ENCODE measurements at regions not wholly inside any gene's neighbourhood (a gene's known extent, or its start where the extent isn't known, plus 50 kb on each side); places are given as distances from the start of the nearest gene placed in this dataset.

- no peaks in the 10 kb centered on the region for H3K4me1 ChIP-seq (ENCODE audit: control insufficient read depth in 1 of 2, insufficient read depth in 2 of 2, low read depth in 1 of 2, low read length in 1 of 2)
- WGBS (ENCODE audit: low lambda C conversion rate): 38% methylated on average over 5 of the region's 5 CpGs
- H2AFZ ChIP-seq (ENCODE audit: low read depth): no peak overlapping the region
- H3K27ac ChIP-seq (ENCODE audit: low read depth in 2 of 2, low read length in 1 of 2): no peak overlapping the region
- H3K27me3 ChIP-seq (ENCODE audit: insufficient read depth): no peaks in the 10 kb centered on the region
- H3K9me2 ChIP-seq: no peaks in the 10 kb centered on the region
- H3K9ac ChIP-seq: no peak overlapping the region
- H3K4me3 ChIP-seq (ENCODE audit: low read depth in 2 of 2, low read length in 1 of 2): no peak overlapping the region
- H3K4me2 ChIP-seq: no peak overlapping the region
- H3F3A ChIP-seq (replicated peaks; ENCODE audit: insufficient read depth): no peaks in the 10 kb centered on the region
- H3K79me2 ChIP-seq (ENCODE audit: insufficient read depth): no peaks in the 10 kb centered on the region
- no peak for TF ChIP-seq FOSL2 (IDR thresholded peaks at IDR 0.05; ENCODE audit: borderline replicate concordance, low read depth)
- no peak for TF ChIP-seq YY1 (IDR thresholded peaks at IDR 0.05; ENCODE audit: low read depth)
- TF ChIP-seq MEF2A (IDR thresholded peaks at IDR 0.05; ENCODE audit: borderline replicate concordance, low read depth): no peak
- no peak for TF ChIP-seq CTCF (IDR thresholded peaks at IDR 0.05)
- TF ChIP-seq TAF1 (IDR thresholded peaks at IDR 0.05; ENCODE audit: borderline replicate concordance, low read depth, low read length): no peak
- no peak for TF ChIP-seq EP300 (IDR thresholded peaks at IDR 0.05; ENCODE audit: borderline replicate concordance in 1 of 2, low read depth in 1 of 2, low read length in 1 of 2)
- no peak for TF ChIP-seq ELF1 (IDR thresholded peaks at IDR 0.05)
- TF ChIP-seq TEAD4 (IDR thresholded peaks at IDR 0.05; ENCODE audit: borderline replicate concordance, insufficient read depth): no peak
- TF ChIP-seq MXI1 (IDR thresholded peaks at IDR 0.05; ENCODE audit: low read depth, low read length): no peak
- TF ChIP-seq PBX3 (IDR thresholded peaks at IDR 0.05): no peak
- TF ChIP-seq MAX (IDR thresholded peaks at IDR 0.05; ENCODE audit: low read depth): no peak
- TF ChIP-seq FOXJ3 (CRISPR knock-in tag; IDR thresholded peaks at IDR 0.05): no peak
- TF ChIP-seq IRF3 (IDR thresholded peaks at IDR 0.05; ENCODE audit: low read depth, low read length): no peak
- no peak for TF ChIP-seq JUND (IDR thresholded peaks at IDR 0.05)
- TF ChIP-seq RCOR1 (IDR thresholded peaks at IDR 0.05; ENCODE audit: low read length): no peak
- TF ChIP-seq NFIC (IDR thresholded peaks at IDR 0.05; ENCODE audit: borderline replicate concordance): no peak
- no peak for TF ChIP-seq RAD21 (IDR thresholded peaks at IDR 0.05; ENCODE audit: low read length)
- no peak for TF ChIP-seq FOXM1 (IDR thresholded peaks at IDR 0.05; ENCODE audit: low read depth)
- TF ChIP-seq GABPA (IDR thresholded peaks at IDR 0.05; ENCODE audit: low read depth): no peak
- ChIA-PET CTCF (interaction anchor here (1.3 kb wide), 1 partner anchor 18 kb away, joined by 3 read pairs; no protein-coding TSS in a partner anchor), POLR2A (no interaction called here)
- H3K9me3 ChIP-seq: no peaks in the 10 kb centered on the region
- no peak for DNase-seq
- no peaks in the 10 kb centered on the region for H4K20me1 ChIP-seq (ENCODE audit: insufficient read depth)
- no peaks in the 10 kb centered on the region for H3K36me3 ChIP-seq (replicated peaks in 1 of 2; ENCODE audit: control insufficient read depth in 1 of 2, insufficient read depth in 2 of 2, low read length in 1 of 2)
Observed at GRCh38 chr2:49840428-49840975, 686.2 kb upstream of the FSHR start.

Measured in SK-N-SH (cell line).